ENCODE measurements at regions not wholly inside any gene's neighbourhood (a gene's known extent, or its start where the extent isn't known, plus 50 kb on each side); places are given as distances from the start of the nearest gene placed in this dataset.

- Histone ChIP-seq H3K9me3 (ENCODE audit: insufficient read depth, low read length, severe bottlenecking) (no peaks in the 10 kb centered on the region), H3K27ac (ENCODE audit: low read length) (no peak overlapping the region), H3K4me1 (ENCODE audit: insufficient read depth, low read length) (no peaks in the 10 kb centered on the region), H4K20me1 (ENCODE audit: insufficient read depth, low read length) (no peaks in the 10 kb centered on the region), H2AFZ (ENCODE audit: low read depth, low read length) (no peak overlapping the region), H3K9ac (ENCODE audit: low read depth, low read length) (no peak overlapping the region), H3K79me2 (ENCODE audit: insufficient read depth, low read length) (no peaks in the 10 kb centered on the region), H3K27me3 (ENCODE audit: insufficient read depth, low read length, poor library complexity) (no peaks in the 10 kb centered on the region), H3K4me3 (ENCODE audit: low read depth in 1 of 2, low read length in 2 of 2) (no peak overlapping the region), H3K36me3 (ENCODE audit: insufficient read depth, low read length) (no peaks in the 10 kb centered on the region), H3K4me2 (ENCODE audit: insufficient read depth, low read length) (no peak overlapping the region)
- DNase-seq (no peak), ATAC-seq (ENCODE audit: insufficient read depth, low read depth) (no peak)
- no peak for TF ChIP-seq EZH2 (IDR thresholded peaks at IDR 0.05; ENCODE audit: borderline replicate concordance, low read depth, low read length, severe bottlenecking)
Observed at GRCh38 chr3:70885636-70886035, 573.2 kb upstream of the MDFIC2 start.

GRCh38 chr3:70882104-70882503, 569.7 kb upstream of the MDFIC2 start:
- Histone ChIP-seq H3K4me3 (ENCODE audit: low read depth in 1 of 2, low read length in 2 of 2) (no peak overlapping the region), H2AFZ (ENCODE audit: low read depth, low read length) (no peak overlapping the region), H4K20me1 (ENCODE audit: insufficient read depth, low read length) (no peaks in the 10 kb centered on the region), H3K4me1 (ENCODE audit: insufficient read depth, low read length) (no peaks in the 10 kb centered on the region), H3K4me2 (ENCODE audit: insufficient read depth, low read length) (no peak overlapping the region), H3K36me3 (ENCODE audit: insufficient read depth, low read length) (no peaks in the 10 kb centered on the region), H3K27me3 (ENCODE audit: insufficient read depth, low read length, poor library complexity) (no peaks in the 10 kb centered on the region), H3K9ac (ENCODE audit: low read depth, low read length) (no peak overlapping the region), H3K79me2 (ENCODE audit: insufficient read depth, low read length) (no peaks in the 10 kb centered on the region), H3K9me3 (ENCODE audit: insufficient read depth, low read length, severe bottlenecking) (no peaks in the 10 kb centered on the region), H3K27ac (ENCODE audit: low read length) (no peak overlapping the region)
- DNase-seq = no peak
- no peak for ATAC-seq (ENCODE audit: insufficient read depth, low read depth)
- TF ChIP-seq EZH2 (IDR thresholded peaks at IDR 0.05; ENCODE audit: borderline replicate concordance, low read depth, low read length, severe bottlenecking) = no peak
- TF ChIP-seq, protein P1, sequence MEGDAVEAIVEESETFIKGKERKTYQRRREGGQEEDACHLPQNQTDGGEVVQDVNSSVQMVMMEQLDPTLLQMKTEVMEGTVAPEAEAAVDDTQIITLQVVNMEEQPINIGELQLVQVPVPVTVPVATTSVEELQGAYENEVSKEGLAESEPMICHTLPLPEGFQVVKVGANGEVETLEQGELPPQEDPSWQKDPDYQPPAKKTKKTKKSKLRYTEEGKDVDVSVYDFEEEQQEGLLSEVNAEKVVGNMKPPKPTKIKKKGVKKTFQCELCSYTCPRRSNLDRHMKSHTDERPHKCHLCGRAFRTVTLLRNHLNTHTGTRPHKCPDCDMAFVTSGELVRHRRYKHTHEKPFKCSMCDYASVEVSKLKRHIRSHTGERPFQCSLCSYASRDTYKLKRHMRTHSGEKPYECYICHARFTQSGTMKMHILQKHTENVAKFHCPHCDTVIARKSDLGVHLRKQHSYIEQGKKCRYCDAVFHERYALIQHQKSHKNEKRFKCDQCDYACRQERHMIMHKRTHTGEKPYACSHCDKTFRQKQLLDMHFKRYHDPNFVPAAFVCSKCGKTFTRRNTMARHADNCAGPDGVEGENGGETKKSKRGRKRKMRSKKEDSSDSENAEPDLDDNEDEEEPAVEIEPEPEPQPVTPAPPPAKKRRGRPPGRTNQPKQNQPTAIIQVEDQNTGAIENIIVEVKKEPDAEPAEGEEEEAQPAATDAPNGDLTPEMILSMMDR (IDR thresholded peaks at IDR 0.05; ENCODE audit: borderline replicate concordance, extremely low read depth, low read length, poor library complexity, severe bottlenecking) = no peak

GRCh38 chr3:70880421-70880820, 568.0 kb upstream of the MDFIC2 start:
- no peak overlapping the region for H3K9ac ChIP-seq (ENCODE audit: low read depth, low read length)
- H3K79me2 ChIP-seq (ENCODE audit: insufficient read depth, low read length) = no peaks in the 10 kb centered on the region
- no peaks in the 10 kb centered on the region for H3K27me3 ChIP-seq (ENCODE audit: insufficient read depth, low read length, poor library complexity)
- no peaks in the 10 kb centered on the region for H3K4me1 ChIP-seq (ENCODE audit: insufficient read depth, low read length)
- no peaks in the 10 kb centered on the region for H4K20me1 ChIP-seq (ENCODE audit: insufficient read depth, low read length)
- no peak overlapping the region for H3K4me2 ChIP-seq (ENCODE audit: insufficient read depth, low read length)
- no peaks in the 10 kb centered on the region for H3K9me3 ChIP-seq (ENCODE audit: insufficient read depth, low read length, severe bottlenecking)
- no peaks in the 10 kb centered on the region for H3K36me3 ChIP-seq (ENCODE audit: insufficient read depth, low read length)
- H3K27ac ChIP-seq (ENCODE audit: low read length) = no peak overlapping the region
- no peak for TF ChIP-seq EZH2 (IDR thresholded peaks at IDR 0.05; ENCODE audit: borderline replicate concordance, low read depth, low read length, severe bottlenecking)
- TF ChIP-seq, protein P1 (IDR thresholded peaks at IDR 0.05; ENCODE audit: borderline replicate concordance, extremely low read depth, low read length, poor library complexity, severe bottlenecking) = no peak
- H3K4me3 ChIP-seq (ENCODE audit: low read depth in 1 of 2, low read length in 2 of 2) = no peak overlapping the region
- ATAC-seq (ENCODE audit: insufficient read depth, low read depth) (no peak), DNase-seq (no peak)
- H2AFZ ChIP-seq (ENCODE audit: low read depth, low read length) = no peak overlapping the region

- peaks cover 2% of the 10 kb centered on the region for H3K9me3 ChIP-seq (ENCODE audit: insufficient read depth, low read length, severe bottlenecking)
- DNase-seq (no peak), ATAC-seq (ENCODE audit: insufficient read depth, low read depth) (no peak)
- no peak overlapping the region for H3K4me2 ChIP-seq (ENCODE audit: insufficient read depth, low read length)
- TF ChIP-seq, protein P1 (IDR thresholded peaks at IDR 0.05; ENCODE audit: borderline replicate concordance, extremely low read depth, low read length, poor library complexity, severe bottlenecking) = no peak
- TF ChIP-seq EZH2 (IDR thresholded peaks at IDR 0.05; ENCODE audit: borderline replicate concordance, low read depth, low read length, severe bottlenecking) = no peak
- H3K4me1 ChIP-seq (ENCODE audit: insufficient read depth, low read length) = no peaks in the 10 kb centered on the region
- H2AFZ ChIP-seq (ENCODE audit: low read depth, low read length) = no peak overlapping the region
- peaks cover 3% of the 10 kb centered on the region for H3K27me3 ChIP-seq (ENCODE audit: insufficient read depth, low read length, poor library complexity)
- no peak overlapping the region for H3K27ac ChIP-seq (ENCODE audit: low read length)
- no peaks in the 10 kb centered on the region for H3K36me3 ChIP-seq (ENCODE audit: insufficient read depth, low read length)
- no peaks in the 10 kb centered on the region for H3K79me2 ChIP-seq (ENCODE audit: insufficient read depth, low read length)
- no peak overlapping the region for H3K4me3 ChIP-seq (ENCODE audit: low read depth in 1 of 2, low read length in 2 of 2)
- H3K9ac ChIP-seq (ENCODE audit: low read depth, low read length) = no peak overlapping the region
- H4K20me1 ChIP-seq (ENCODE audit: insufficient read depth, low read length) = no peaks in the 10 kb centered on the region
Observed at GRCh38 chr3:70876154-70876553, 563.7 kb upstream of the MDFIC2 start.
